ENCODE measurements at regions not wholly inside any gene's neighbourhood (a gene's known extent, or its start where the extent isn't known, plus 50 kb on each side); places are given as distances from the start of the nearest gene placed in this dataset.
A peak's percentile ranks its signal among the peaks of the same experiment; 100 is the strongest.

DNA sequence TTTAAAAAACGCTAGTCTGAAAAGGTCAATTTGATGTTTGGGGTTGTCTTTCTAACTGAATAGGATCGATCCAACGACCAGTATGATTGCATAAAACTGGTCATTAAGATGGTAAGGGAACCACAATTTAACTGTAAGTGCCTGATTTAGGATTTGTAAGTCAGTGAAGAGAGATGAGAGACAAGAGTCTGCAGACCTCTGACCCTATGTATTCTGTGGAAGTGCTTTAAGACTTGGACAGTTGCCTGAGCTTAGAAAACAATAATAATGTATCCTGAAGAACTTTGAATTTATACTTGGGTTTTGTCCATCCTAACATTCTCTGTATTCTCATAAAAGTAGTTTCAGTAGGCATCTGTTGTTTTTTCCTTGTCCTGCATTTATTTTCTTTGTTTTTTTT is 221.4 kb upstream of the SUCLG2 start:
- DNase-seq (ENCODE audit: low read depth in 1 of 2, low spot score in 1 of 2) (peak in 1 of 2 experiments; percentile 3), ATAC-seq (peak; percentile 30 to 72; a peak in 4 of 6 replicates), FAIRE-seq (no peak)
- H3K4me1 ChIP-seq: peaks cover 19% of the 10 kb centered on the region
- CTCF ChIA-PET: no interaction called here
- peak overlapping the region; percentile 39 to 42; a peak in 3 of 6 replicates for H3K27ac ChIP-seq
- no peak overlapping the region for H3K4me3 ChIP-seq
- TF ChIP-seq FOXS1 (CRISPR knock-in tag; IDR thresholded peaks at IDR 0.05): no peak
- TF ChIP-seq, protein P1, sequence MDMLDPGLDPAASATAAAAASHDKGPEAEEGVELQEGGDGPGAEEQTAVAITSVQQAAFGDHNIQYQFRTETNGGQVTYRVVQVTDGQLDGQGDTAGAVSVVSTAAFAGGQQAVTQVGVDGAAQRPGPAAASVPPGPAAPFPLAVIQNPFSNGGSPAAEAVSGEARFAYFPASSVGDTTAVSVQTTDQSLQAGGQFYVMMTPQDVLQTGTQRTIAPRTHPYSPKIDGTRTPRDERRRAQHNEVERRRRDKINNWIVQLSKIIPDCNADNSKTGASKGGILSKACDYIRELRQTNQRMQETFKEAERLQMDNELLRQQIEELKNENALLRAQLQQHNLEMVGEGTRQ (IDR thresholded peaks at IDR 0.05): no peak
- no peak for TF ChIP-seq HEYL (CRISPR knock-in tag; IDR thresholded peaks at IDR 0.05)
- TF ChIP-seq, protein P2, sequence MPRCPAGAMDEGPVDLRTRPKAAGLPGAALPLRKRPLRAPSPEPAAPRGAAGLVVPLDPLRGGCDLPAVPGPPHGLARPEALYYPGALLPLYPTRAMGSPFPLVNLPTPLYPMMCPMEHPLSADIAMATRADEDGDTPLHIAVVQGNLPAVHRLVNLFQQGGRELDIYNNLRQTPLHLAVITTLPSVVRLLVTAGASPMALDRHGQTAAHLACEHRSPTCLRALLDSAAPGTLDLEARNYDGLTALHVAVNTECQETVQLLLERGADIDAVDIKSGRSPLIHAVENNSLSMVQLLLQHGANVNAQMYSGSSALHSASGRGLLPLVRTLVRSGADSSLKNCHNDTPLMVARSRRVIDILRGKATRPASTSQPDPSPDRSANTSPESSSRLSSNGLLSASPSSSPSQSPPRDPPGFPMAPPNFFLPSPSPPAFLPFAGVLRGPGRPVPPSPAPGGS (IDR thresholded peaks at IDR 0.05): no peak
- TF ChIP-seq HOXB13 (CRISPR knock-in tag; IDR thresholded peaks at IDR 0.05; ENCODE audit: low read depth): no peak
- TF ChIP-seq, protein P3, sequence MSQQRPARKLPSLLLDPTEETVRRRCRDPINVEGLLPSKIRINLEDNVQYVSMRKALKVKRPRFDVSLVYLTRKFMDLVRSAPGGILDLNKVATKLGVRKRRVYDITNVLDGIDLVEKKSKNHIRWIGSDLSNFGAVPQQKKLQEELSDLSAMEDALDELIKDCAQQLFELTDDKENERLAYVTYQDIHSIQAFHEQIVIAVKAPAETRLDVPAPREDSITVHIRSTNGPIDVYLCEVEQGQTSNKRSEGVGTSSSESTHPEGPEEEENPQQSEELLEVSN (IDR thresholded peaks at IDR 0.05; ENCODE audit: borderline replicate concordance, low read depth): no peak
- TF ChIP-seq SMC3 (IDR thresholded peaks at IDR 0.05): no peak
- TF ChIP-seq, protein P4, sequence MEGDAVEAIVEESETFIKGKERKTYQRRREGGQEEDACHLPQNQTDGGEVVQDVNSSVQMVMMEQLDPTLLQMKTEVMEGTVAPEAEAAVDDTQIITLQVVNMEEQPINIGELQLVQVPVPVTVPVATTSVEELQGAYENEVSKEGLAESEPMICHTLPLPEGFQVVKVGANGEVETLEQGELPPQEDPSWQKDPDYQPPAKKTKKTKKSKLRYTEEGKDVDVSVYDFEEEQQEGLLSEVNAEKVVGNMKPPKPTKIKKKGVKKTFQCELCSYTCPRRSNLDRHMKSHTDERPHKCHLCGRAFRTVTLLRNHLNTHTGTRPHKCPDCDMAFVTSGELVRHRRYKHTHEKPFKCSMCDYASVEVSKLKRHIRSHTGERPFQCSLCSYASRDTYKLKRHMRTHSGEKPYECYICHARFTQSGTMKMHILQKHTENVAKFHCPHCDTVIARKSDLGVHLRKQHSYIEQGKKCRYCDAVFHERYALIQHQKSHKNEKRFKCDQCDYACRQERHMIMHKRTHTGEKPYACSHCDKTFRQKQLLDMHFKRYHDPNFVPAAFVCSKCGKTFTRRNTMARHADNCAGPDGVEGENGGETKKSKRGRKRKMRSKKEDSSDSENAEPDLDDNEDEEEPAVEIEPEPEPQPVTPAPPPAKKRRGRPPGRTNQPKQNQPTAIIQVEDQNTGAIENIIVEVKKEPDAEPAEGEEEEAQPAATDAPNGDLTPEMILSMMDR (IDR thresholded peaks at IDR 0.05): no peak
- no peak for TF ChIP-seq CEBPB (IDR thresholded peaks at IDR 0.05)
- TF ChIP-seq, protein P5, sequence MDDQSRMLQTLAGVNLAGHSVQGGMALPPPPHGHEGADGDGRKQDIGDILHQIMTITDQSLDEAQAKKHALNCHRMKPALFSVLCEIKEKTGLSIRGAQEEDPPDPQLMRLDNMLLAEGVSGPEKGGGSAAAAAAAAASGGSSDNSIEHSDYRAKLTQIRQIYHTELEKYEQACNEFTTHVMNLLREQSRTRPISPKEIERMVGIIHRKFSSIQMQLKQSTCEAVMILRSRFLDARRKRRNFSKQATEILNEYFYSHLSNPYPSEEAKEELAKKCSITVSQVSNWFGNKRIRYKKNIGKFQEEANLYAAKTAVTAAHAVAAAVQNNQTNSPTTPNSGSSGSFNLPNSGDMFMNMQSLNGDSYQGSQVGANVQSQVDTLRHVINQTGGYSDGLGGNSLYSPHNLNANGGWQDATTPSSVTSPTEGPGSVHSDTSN (IDR thresholded peaks at IDR 0.05): no peak
- TF ChIP-seq RCOR1 (IDR thresholded peaks at IDR 0.05; ENCODE audit: low read depth, low read length): no peak
- no peak for TF ChIP-seq NR3C1 (IDR thresholded peaks at IDR 0.05)
- TF ChIP-seq, protein P6, sequence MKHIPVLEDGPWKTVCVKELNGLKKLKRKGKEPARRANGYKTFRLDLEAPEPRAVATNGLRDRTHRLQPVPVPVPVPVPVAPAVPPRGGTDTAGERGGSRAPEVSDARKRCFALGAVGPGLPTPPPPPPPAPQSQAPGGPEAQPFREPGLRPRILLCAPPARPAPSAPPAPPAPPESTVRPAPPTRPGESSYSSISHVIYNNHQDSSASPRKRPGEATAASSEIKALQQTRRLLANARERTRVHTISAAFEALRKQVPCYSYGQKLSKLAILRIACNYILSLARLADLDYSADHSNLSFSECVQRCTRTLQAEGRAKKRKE (CRISPR knock-in tag; IDR thresholded peaks at IDR 0.05; ENCODE audit: low read depth): no peak
- TF ChIP-seq NPAS2 (CRISPR knock-in tag; IDR thresholded peaks at IDR 0.05; ENCODE audit: borderline replicate concordance): no peak
- no peak for TF ChIP-seq ZFP36 (IDR thresholded peaks at IDR 0.05; ENCODE audit: borderline replicate concordance, partially characterized antibody)
- WGBS (ENCODE audit: missing lambda C conversion rate): 4% methylated on average over 3 of the region's 3 CpGs
- no peaks in the 10 kb centered on the region for H3K9me3 ChIP-seq
- POLR2A ChIA-PET: no interaction called here
- peak overlapping the region; percentile 41 for H3K4me2 ChIP-seq

DNA sequence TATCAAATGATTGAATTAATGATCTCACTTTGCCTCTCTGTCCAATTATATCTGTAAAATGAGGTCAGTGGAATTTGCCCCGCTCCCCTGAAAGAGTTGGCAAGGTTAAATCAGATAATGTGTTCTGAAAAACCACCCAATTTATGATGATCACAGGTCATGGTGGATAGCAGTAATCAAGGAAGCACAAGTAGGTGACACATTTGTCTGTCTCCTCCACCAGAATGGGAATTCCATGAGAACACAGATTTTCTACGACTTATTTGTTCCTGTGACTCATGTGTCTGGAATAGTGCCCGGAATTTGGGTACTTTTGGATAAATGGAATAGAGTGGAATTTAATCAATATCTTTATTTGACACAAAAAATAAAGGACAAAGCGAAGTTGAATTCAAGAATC is 220.9 kb upstream of the SUCLG2 start:
- peaks cover 19% of the 10 kb centered on the region for H3K4me1 ChIP-seq
- no peak overlapping the region for H3K4me3 ChIP-seq
- H3K9me3 ChIP-seq: no peaks in the 10 kb centered on the region
- H3K4me2 ChIP-seq: peak overlapping the region; percentile 41
- ChIA-PET CTCF (no interaction called here), POLR2A (no interaction called here)
- no peak overlapping the region; a peak in 1 of 6 replicates for H3K27ac ChIP-seq
- 12% methylated on average over 4 of the region's 4 CpGs for WGBS (ENCODE audit: missing lambda C conversion rate)
- ATAC-seq (peak in 1 of 2 experiments; percentile 74; a peak in 3 of 6 replicates), FAIRE-seq (no peak), DNase-seq (ENCODE audit: low read depth in 1 of 2, low spot score in 1 of 2) (peak; percentile 7 to 35)
- TF ChIP-seq HOXB13 (CRISPR knock-in tag; IDR thresholded peaks at IDR 0.05; ENCODE audit: low read depth): no peak
- TF ChIP-seq RNF2 (IDR thresholded peaks at IDR 0.05; ENCODE audit: borderline replicate concordance, low read depth): no peak
- no peak for TF ChIP-seq EHF (CRISPR knock-in tag; IDR thresholded peaks at IDR 0.05)
- TF ChIP-seq JUNB (IDR thresholded peaks at IDR 0.05): 0 out of 2 replicates have a peak, but pooled peaks have one; percentile 19
- no peak for TF ChIP-seq NR3C1 (IDR thresholded peaks at IDR 0.05)
- TF ChIP-seq, protein P1 (IDR thresholded peaks at IDR 0.05): no peak
- TF ChIP-seq HDAC2 (IDR thresholded peaks at IDR 0.05): no peak
- TF ChIP-seq JUN (IDR thresholded peaks at IDR 0.05): no peak
- TF ChIP-seq KDM1A (IDR thresholded peaks at IDR 0.05; ENCODE audit: low read depth): no peak
- 0 out of 2 replicates have a peak, but pooled peaks have one; percentile 7 for TF ChIP-seq FOSL2 (IDR thresholded peaks at IDR 0.05)
- peak; percentile 32; the same call in 1 of the 2 replicates for TF ChIP-seq FOSL2 (CRISPR knock-in tag; IDR thresholded peaks at IDR 0.05)

Data from A549 (cell line).